Astrocyte (in vitro differentiated cells and primary cell): ENCODE measurements at regions not wholly inside any gene's neighbourhood (a gene's known extent, or its start where the extent isn't known, plus 50 kb on each side); places are given as distances from the start of the nearest gene placed in this dataset.

Source experiments
- DNase-seq: peaks from one replicate; pipeline ENCODE4 v3.0.0-alpha.2; 2010; ENCODE audit warnings: low read depth
- FAIRE-seq: peaks from 2 replicates; lab custom pipeline; 2011; peaks lifted over from hg19 to GRCh38; lab: Jason Lieb, UNC
- H2AFZ ChIP-seq: 2 replicates; pipeline ENCODE4 v1.6.0; 2012; ENCODE audit warnings: low read depth, low read length, inconsistent platforms
- H3K27ac ChIP-seq: 2 replicates; pipeline ENCODE4 v1.5.1; 2011; ENCODE audit warnings: low read depth, low read length, inconsistent platforms
- H3K27me3 ChIP-seq: 2 replicates; pipeline ENCODE4 v1.6.0; 2011; ENCODE audit warnings: low read length, inconsistent platforms; ENCODE audit not compliant: insufficient read depth
- H3K36me3 ChIP-seq: 2 replicates; pipeline ENCODE4 v1.5.1; 2011; ENCODE audit warnings: low read length, inconsistent platforms; ENCODE audit not compliant: insufficient read depth
- H3K4me1 ChIP-seq: 2 replicates; pipeline ENCODE4 v1.5.1; 2011; ENCODE audit warnings: low read length, inconsistent platforms; ENCODE audit not compliant: insufficient read depth
- H3K4me2 ChIP-seq: 2 replicates; pipeline ENCODE4 v1.6.0; 2012; ENCODE audit warnings: low read length, inconsistent platforms
- H3K4me3 ChIP-seq: 2 replicates; pipeline ENCODE4 v1.5.1; 2011; ENCODE audit warnings: low read depth, mild to moderate bottlenecking, low read length, inconsistent platforms; ENCODE audit not compliant: insufficient read depth
- H3K79me2 ChIP-seq: 2 replicates; pipeline ENCODE4 v1.6.0; 2012; ENCODE audit warnings: mild to moderate bottlenecking, low read length, inconsistent platforms; ENCODE audit not compliant: insufficient read depth
- H3K9ac ChIP-seq: 2 replicates; pipeline ENCODE4 v1.6.0; 2012; ENCODE audit warnings: mild to moderate bottlenecking, low read length, inconsistent platforms
- H3K9me3 ChIP-seq: 2 replicates; pipeline ENCODE4 v1.5.1; 2012; ENCODE audit warnings: low read depth, mild to moderate bottlenecking, low read length, inconsistent platforms; ENCODE audit not compliant: insufficient read depth
- H4K20me1 ChIP-seq: 2 replicates; pipeline ENCODE4 v1.6.0; 2012; ENCODE audit warnings: low read length, inconsistent platforms; ENCODE audit not compliant: insufficient read depth
- H3K27ac Mint-ChIP-seq: one replicate; pipeline ENCODE4 v1.8.0; 2021; ENCODE audit warnings: mild to moderate bottlenecking, mixed read lengths; ENCODE audit not compliant: unreplicated experiment
- H3K27me3 Mint-ChIP-seq: one replicate; pipeline ENCODE4 v1.8.0; 2021; ENCODE audit warnings: low read depth, mixed read lengths; ENCODE audit not compliant: unreplicated experiment
- H3K36me3 Mint-ChIP-seq: one replicate; pipeline ENCODE4 v1.8.0; 2021; ENCODE audit warnings: low read depth, mixed read lengths; ENCODE audit not compliant: unreplicated experiment
- H3K4me1 Mint-ChIP-seq: one replicate; pipeline ENCODE4 v1.8.0; 2021; ENCODE audit warnings: low read depth, mixed read lengths; ENCODE audit not compliant: unreplicated experiment
- H3K4me3 Mint-ChIP-seq: one replicate; pipeline ENCODE4 v1.8.0; 2021; ENCODE audit warnings: mild to moderate bottlenecking, moderate library complexity, mixed read lengths; ENCODE audit not compliant: unreplicated experiment
- H3K9me3 Mint-ChIP-seq: one replicate; pipeline ENCODE4 v1.8.0; 2021; ENCODE audit warnings: mild to moderate bottlenecking, mixed read lengths; ENCODE audit not compliant: unreplicated experiment
- CTCF ChIP-seq: IDR thresholded peaks from 2 replicates; pipeline ENCODE4 v1.5.1; 2011; ENCODE audit warnings: low read depth, mild to moderate bottlenecking, inconsistent platforms, low read length, moderate library complexity; ENCODE audit not compliant: insufficient read depth
- EZH2 ChIP-seq: IDR thresholded peaks from 2 replicates; pipeline ENCODE4 v1.6.1; 2012; ENCODE audit warnings: mild to moderate bottlenecking, low read length, inconsistent platforms; ENCODE audit not compliant: insufficient read depth

DNA sequence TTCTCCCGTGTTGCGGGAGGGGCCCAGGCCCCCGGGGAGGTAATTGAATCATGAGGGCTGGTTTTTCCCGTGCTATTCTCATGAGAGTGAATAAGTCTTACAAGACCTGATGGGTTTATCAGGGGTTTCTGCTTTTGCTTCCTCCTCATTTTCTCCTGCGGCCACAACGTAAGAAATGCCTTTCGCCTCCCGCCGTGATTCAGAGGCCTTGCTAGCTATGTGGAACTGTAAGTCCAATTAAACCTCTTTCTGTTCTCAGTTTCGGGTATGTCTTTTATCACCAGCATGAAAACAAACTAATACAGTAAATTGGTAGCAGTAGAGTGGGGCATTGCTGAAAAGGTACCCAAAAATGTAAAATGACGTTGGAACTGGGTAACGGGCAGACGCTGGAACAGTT lies 1035.1 kb downstream of the DTWD2 start:
- Histone ChIP-seq H3K79me2 (no peaks in the 10 kb centered on the region), H4K20me1 (no peaks in the 10 kb centered on the region), H3K4me2 (no peak overlapping the region), H3K4me1 (no peaks in the 10 kb centered on the region), H2AFZ (no peak overlapping the region), H3K27ac (no peak overlapping the region), H3K36me3 (no peaks in the 10 kb centered on the region), H3K9me3 (no peaks in the 10 kb centered on the region), H3K4me3 (no peak overlapping the region), H3K27me3 (no peaks in the 10 kb centered on the region), H3K9ac (no peak overlapping the region)
- H3K27me3 Mint-ChIP-seq: no peaks in the 10 kb centered on the region
- no peak for TF ChIP-seq EZH2
- TF ChIP-seq CTCF: no peak
- no peak overlapping the region for H3K4me3 Mint-ChIP-seq
- H3K4me1 Mint-ChIP-seq: no peaks in the 10 kb centered on the region
- FAIRE-seq (no peak), DNase-seq (no peak)
- no peak overlapping the region for H3K27ac Mint-ChIP-seq
- no peaks in the 10 kb centered on the region for H3K36me3 Mint-ChIP-seq
- no peaks in the 10 kb centered on the region for H3K9me3 Mint-ChIP-seq

DNA sequence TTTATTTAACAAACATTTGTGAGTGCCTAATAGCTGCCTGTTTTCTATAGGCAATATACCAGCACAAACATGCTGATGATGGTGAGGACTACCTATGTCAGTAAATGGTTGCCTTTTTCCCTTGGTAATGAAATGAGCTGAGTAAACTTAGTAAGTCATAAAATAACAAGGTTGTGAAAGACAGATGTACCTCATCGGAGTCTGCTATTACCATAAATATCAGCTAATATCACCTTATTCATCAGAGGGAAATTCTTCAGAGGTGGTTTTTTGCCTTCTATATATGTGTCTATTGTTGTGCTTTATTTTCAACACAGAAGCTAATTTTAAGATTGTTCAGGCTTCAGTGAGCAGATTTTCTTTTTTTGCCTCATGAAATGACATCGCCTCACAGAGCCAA lies 1040.5 kb downstream of the DTWD2 start:
- no peaks in the 10 kb centered on the region for H3K27me3 ChIP-seq
- no peak overlapping the region for H3K9ac ChIP-seq
- H4K20me1 ChIP-seq: no peaks in the 10 kb centered on the region
- no peaks in the 10 kb centered on the region for H3K36me3 ChIP-seq
- H3K4me1 ChIP-seq: no peaks in the 10 kb centered on the region
- Mint-ChIP-seq H3K4me3 (no peak overlapping the region), H3K27me3 (no peaks in the 10 kb centered on the region), H3K9me3 (no peaks in the 10 kb centered on the region), H3K27ac (no peak overlapping the region), H3K36me3 (no peaks in the 10 kb centered on the region), H3K4me1 (no peaks in the 10 kb centered on the region)
- no peak overlapping the region for H3K4me3 ChIP-seq
- H3K9me3 ChIP-seq: no peaks in the 10 kb centered on the region
- no peak overlapping the region for H2AFZ ChIP-seq
- DNase-seq (no peak), FAIRE-seq (no peak)
- no peak overlapping the region for H3K4me2 ChIP-seq
- H3K27ac ChIP-seq: no peak overlapping the region
- H3K79me2 ChIP-seq: no peaks in the 10 kb centered on the region
- TF ChIP-seq CTCF (no peak), EZH2 (no peak)

- H3K79me2 ChIP-seq: no peaks in the 10 kb centered on the region
- H3K27me3 ChIP-seq: no peaks in the 10 kb centered on the region
- H3K36me3 ChIP-seq: no peaks in the 10 kb centered on the region
- H3K4me2 ChIP-seq: no peak overlapping the region
- Mint-ChIP-seq H3K27ac (no peak overlapping the region), H3K27me3 (no peaks in the 10 kb centered on the region), H3K4me1 (no peaks in the 10 kb centered on the region), H3K4me3 (no peak overlapping the region), H3K36me3 (no peaks in the 10 kb centered on the region), H3K9me3 (peaks cover 1% of the 10 kb centered on the region)
- no peak overlapping the region for H3K27ac ChIP-seq
- TF ChIP-seq CTCF (no peak), EZH2 (no peak)
- H3K9ac ChIP-seq: no peak overlapping the region
- H3K9me3 ChIP-seq: no peaks in the 10 kb centered on the region
- FAIRE-seq: no peak
- no peaks in the 10 kb centered on the region for H3K4me1 ChIP-seq
- H2AFZ ChIP-seq: no peak overlapping the region
- no peak for DNase-seq
- H4K20me1 ChIP-seq: no peaks in the 10 kb centered on the region
- H3K4me3 ChIP-seq: no peak overlapping the region
These were observed 1041.2 kb downstream of the DTWD2 start for GRCh38 chr5:117947121-117947520.
